HG03108 (cell line): ENCODE measurements at regions not wholly inside any gene's neighbourhood (a gene's known extent, or its start where the extent isn't known, plus 50 kb on each side); places are given as distances from the start of the nearest gene placed in this dataset.

Experiments
- ATAC-seq: cut with Tn5 transposase; IDR thresholded peaks from one replicate; pipeline ENCODE4 v1.9.1; 2021; ENCODE audit warnings: moderate library complexity; ENCODE audit not compliant: unreplicated experiment

DNA sequence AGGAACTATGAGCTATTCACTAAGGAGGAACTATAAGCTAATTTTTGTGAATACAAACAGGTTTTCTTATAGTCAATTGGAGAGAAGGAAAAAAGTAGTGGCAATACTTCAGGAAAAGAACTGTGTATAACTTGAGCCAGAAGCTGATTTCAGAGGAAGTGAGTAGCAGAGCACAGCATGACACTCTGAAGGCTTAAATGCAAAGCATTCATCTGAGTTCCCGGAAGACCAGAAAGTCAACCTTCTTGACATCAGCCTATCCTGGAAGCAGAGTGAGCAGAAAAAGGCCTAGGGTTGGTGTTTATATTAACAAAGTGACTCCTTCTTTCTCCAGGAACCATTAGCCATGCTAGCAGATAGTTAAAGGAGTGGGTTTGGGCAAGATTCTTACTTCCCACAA lies 545.2 kb downstream of the MRPL39 start:
- ATAC-seq, result no peak

DNA sequence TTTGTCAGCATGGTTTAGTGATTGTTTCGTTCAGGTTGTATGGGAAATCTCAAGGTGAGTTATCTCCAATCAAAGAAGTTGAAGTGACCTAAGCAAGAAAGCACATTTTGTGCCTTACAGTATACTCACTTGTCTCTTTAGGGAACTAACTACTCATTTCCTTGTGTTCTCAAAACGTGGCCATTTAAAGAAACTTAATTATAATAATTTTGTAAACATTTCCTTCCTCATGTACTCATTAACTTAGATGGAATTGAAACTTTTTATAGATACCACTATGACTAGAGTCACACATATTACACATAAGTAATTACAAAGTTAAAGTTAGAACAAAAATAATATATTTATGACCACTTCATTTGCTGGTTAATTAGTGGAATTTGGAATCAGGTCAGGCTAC lies 552.6 kb downstream of the MRPL39 start:
- ATAC-seq, result no peak

DNA sequence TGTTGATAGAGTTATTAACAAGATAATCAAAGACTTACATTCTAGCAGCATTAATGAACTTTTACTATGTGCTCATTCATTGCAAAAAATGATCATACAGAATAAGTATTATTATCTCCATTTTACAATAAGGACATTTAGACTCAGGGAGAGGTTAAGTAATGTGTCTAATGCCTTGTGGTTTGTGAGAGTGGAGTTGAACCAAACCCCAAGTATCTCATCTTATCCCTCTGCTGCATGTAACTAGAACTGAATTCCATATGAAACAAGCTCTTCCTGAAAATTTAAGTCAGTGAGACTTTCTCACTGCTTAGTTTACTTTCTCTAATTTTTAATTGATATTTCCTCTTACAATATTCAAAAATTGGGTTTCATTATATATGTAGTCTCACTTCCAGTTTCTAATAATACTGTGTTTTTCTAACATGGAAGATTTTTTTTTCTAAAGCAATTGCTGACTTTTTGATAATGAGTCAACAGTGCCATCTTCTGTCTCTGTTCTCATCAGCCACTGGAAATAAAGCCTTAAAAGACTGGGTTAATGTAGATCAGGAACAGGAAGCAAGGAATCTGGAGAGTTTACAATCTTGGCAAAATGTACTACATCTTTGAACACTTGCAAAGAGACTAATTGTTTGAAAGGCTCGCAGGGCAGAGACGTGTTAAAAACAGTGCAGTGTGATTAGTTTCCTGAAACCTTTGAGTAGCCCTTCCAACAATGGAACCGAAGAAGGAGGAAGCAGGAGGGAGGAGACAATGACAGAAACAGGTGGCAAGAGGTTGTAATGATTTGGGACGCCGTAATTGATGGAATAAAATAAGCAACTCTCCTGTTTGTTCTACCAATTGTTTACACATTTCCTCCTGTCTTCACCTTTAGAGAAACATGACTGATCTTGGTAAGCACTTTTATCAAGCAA lies 567.6 kb downstream of the MRPL39 start:
- peak; percentile 75 for ATAC-seq

DNA sequence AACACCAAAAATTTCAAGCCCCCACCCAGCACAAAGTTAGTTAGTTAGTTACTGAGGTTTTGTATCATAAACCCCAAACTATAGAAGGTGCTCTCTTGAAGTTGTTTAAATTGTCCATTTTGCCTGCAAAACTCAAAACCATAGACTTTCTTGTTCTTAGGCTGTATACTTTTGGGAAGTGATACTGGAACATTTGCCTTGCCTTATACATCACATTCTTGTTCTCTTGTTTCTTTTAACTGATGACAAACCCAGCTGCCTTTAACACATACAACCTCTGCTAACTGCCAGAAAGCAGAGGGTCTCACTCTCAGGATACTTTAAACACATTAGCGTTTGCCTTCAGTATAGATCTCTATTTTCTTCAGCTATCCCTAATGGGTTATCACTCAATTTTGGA lies 570.5 kb downstream of the MRPL39 start:
- no peak for ATAC-seq

DNA sequence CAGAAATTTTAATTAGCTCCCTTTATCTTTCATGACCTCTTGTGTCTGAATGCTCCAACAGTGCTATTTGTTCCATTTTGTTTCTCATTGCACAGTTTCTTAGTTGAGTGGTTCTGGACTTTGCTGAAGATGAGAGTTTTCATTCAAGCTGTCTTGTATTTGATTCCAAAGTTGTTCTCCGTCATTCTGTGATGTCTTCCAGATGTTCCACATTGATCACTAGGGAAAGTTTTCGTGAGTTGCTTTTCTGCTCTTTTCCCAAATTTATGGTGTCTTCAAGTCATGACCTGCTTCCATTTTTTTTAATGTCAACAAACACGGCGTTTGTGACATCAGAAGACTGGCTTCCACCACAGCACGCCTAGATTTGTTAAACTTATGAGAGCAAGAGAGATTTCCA lies 575.5 kb downstream of the MRPL39 start:
- ATAC-seq, result no peak

DNA sequence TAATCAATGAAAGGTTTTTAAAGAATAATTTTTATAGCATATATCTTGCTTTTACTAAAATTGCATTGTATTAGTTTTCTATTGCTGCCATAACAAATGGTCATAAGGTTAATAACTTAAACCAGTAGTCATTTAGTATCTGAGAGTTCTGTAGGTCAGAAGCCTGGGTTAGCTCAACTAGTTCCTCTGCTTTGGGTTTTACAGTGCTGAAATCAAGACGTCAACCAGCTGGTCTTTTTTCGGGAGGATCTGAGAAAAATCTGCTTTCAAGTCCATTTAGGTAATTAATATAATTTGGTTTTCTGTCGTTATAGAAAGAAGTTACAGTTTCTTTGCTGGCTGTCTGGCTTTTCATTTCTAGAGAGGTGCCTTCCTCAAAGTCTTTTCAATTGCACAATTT lies 577.7 kb downstream of the MRPL39 start:
- no peak for ATAC-seq

DNA sequence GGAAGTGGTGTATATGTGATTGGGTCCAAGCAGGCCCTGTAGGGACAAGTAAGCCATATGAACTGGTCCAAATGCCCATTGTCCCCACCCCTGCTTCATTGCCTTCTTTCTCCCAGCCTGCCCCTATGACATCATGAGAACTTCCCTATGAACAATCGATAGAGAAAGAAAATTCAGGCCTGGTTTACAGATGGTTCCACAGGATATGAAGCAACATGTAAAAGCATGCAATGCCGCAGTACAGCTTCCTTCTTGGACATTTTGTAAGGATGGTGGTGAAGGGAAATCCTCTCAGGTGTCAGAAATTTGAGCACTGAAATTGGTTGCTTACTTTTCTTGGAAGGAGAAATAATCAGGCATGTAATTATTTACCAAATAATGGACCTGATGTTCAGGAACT lies 581.7 kb downstream of the MRPL39 start:
- ATAC-seq, result no peak

DNA sequence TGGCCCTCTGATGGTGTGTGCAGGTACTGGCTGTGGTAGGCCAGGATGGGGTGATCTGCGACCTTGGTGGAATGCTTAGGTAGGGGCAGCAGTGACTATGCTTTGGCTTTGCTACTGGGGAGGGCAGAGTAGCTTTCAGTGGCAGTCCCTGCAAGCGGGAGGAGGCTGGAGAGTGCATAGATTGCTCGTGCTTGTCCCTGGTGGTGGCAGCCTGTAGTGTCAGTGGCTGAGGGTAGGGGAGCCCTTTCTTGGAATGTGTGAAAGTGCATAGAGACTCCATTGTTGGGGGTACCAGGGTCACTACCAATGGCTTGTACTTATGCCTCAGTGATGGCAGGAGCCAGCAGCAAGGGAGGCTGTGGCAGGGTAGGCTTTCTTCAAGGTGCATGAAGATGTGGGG lies 582.6 kb downstream of the MRPL39 start:
- ATAC-seq, result no peak

DNA sequence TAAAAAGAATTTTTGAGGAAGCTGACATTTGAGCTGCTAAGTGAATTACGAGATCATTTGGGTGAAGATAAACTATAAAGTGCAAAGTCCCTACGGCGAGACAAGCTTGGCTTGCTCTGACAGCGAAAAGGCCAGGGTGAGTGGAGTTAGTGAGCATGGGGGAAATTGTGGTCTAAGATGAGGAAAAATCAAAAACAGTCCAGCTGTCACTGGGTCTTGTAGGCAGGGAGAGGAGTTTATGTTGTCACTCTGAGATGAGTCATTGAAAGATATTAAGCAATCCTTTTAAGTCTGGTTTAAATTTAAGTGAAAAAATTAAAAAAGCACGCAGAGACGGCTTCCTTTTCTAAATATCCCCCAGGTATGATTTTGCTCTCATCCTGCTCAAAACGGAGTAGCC lies 601.9 kb downstream of the MRPL39 start:
- ATAC-seq, result no peak

DNA sequence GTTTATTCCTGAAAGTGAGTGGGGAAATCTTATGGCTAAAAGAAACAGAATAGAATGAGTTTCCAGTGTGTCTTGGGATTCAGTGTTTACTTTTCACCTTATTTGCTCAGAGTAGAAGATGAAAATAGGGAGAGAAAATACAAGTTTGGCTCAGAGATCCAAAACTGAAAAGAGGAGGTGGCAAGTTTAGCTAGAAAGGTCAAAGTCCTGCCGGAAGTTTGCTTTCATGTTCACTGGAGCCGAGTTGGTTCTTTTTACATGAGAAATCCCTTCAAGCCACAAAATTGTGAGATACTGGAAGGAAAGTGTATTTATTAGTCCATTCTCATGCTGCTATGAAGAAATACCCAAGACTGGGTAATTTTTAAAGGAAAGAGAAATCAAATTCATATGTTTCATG lies 604.6 kb downstream of the MRPL39 start:
- ATAC-seq, result no peak

DNA sequence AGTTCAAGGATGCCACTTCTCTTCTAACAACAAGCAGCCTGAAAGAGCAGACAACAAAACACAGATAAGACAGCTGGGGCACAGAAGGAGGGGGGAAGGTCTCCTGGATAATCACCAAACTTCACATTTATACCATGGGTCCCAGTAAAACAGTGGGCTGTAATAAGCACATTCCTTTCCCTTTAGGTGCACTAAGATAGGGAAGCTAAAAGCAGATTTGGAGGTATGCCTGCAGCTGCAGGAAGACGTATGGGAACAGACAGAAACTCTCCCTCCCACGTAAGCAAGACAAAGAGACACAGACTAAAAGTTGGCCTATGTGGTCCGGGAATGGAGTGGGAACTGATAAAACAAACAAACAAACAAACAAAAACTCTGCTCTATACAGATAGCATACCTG lies 612.1 kb downstream of the MRPL39 start:
- no peak for ATAC-seq

DNA sequence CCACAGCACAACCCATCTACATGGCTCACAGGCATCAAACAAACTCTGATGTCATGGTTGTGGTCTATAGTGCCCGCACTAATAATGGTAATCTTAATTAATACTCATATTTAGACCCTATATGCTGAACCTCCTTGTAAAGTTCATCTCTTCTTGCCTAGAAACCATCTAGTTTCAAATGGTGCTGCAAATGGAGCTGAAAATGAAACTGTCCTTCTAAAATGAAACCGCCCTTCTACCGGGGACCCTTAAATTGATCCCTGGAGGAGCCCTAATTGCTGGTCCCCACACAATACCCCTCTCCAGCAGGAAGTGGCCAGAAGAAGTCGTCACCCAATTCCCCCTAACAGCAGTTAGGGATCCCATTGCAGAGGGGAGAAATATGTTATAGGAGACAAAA lies 612.6 kb downstream of the MRPL39 start:
- no peak for ATAC-seq

DNA sequence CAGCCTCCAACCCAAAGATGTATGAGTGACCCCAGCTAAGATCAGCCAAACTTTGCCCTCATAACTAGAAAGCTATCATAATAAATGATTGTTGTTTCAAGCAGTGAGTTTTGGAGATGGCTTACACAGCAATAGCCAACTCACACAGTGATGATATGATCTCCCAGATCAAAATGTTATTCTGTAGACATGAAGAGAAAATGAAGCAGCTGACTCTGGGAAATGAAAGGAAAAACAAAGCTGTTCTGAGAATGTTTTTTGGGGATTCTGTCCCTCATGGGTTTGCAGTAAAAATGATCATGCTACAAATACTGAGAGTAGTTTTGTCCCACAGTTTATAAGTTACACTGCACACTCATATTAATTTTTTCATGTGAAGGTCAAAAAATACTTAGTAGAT lies 617.8 kb downstream of the MRPL39 start:
- no peak for ATAC-seq

DNA sequence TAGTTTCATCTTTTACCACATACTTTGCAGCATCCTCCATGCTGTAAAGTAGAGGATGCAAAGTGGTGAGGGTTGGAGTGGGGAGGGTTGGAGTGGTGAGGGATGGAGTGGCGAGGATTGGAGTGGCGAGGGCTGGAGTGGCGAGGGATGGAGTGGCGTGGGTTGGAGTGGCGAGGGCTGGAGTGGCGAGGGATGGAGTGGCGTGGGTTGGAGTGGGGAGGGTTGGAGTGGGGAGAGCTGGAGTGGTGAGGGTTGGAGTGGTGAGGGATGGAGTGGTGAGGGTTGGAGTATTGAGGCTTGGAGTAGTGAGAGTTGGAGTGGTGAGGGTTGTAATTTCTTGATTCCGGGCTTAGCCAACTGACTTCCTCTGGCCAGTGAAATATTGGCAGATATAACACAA lies 618.3 kb downstream of the MRPL39 start:
- ATAC-seq, result no peak

DNA sequence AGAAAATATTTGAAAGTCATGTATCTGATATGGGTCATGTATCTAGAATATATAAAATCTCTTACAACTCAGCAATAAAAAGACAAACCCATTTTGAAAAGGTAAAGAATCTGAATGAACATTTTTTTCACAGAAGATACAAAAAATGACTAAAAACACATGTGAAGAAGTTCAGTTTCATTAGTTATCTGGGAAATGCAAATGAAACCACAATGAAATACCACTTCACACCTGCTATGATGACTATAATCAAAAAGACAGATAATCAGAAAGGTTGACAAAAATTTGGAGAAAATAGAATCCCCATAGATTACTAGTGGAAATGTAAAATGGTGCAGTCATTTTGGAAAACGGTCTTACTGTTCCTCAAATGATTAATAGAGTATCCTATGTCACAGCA lies 631.0 kb downstream of the MRPL39 start:
- ATAC-seq, result no peak

DNA sequence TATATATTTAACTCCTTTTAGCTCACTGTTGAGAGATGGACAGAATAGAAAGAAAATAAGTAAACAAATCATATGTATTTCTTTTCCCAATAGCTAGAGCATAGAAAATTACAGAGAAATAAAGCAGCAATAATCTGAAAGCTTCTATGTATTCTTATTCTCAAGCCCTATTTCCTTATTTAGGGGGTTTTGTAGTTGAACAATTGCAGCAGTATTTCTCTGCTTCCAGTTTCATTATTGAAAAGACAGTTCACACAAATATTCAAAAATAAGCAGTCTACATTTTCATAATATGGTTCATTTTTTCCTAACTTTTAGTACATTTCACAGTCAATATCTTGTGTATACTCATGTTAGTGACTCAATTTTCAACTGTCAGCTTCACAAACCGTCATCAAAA lies 638.2 kb downstream of the MRPL39 start:
- no peak for ATAC-seq

DNA sequence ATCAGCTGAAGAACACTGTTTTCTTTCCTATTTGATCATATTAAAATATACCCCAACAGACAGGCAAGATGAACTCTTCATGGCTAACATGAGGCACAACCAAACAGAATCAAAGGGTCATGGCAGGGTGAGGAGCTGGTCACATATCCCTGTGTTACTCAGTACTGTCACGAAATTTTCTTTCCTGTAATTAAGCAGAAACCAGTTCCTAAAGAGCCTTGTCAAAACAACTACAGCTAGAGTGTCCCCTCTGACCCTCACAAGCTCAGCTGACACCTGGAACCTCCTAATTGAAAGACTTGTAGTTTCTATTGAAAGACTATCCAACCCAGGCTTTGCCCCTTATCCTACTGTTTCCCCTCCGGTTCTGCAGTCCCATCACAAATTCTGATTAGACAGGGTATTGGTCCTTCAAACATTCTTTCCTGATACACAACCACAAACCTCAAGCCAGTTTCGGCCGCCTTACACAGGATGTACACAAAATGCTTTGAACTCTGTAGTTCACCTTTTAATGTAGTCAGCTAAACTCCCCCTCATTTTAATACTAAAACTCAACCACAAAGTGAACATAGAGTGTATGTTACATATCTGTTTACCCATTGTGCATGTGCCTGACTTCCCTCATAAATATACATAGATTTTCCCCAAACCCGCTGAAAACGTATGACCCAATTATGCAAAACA lies 651.9 kb downstream of the MRPL39 start:
- peak; percentile 96 for ATAC-seq

DNA sequence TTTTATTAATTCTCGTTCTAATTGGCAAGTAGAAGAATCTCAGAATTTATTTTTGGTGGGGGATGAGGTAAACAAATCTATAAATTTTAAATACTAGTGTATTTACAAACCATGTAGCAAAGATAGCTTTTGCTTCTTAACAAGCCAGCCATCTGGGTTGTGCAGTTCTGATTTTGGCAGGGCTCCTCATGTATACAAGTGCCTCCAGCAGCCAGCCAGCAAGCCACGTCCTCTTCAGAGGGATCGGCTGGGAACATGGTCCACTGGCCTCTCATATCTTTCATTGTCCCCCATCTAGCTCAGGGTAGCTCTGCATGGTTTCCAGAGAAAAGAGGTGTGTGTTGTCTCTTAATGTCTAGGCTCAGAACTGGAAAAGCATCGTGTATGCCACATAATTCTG lies 659.1 kb downstream of the MRPL39 start:
- ATAC-seq, result no peak

DNA sequence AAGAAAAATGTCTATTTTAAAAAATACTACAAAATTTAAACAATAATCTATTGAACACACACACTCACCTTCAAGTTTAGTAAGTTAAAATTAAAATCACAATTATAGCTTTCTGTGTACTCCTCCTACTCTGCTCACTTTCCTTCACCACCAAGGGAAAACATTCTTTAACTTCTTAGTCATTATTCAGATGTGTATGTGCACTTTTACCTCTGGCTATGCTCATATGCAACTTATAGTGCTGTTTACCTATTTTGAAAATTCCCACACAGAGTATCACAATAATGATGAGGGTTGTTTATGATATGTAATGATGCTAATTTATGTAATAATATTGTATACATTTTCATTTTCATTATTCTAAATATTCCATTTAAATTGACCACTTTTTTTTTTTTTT lies 661.4 kb downstream of the MRPL39 start:
- ATAC-seq, result no peak

DNA sequence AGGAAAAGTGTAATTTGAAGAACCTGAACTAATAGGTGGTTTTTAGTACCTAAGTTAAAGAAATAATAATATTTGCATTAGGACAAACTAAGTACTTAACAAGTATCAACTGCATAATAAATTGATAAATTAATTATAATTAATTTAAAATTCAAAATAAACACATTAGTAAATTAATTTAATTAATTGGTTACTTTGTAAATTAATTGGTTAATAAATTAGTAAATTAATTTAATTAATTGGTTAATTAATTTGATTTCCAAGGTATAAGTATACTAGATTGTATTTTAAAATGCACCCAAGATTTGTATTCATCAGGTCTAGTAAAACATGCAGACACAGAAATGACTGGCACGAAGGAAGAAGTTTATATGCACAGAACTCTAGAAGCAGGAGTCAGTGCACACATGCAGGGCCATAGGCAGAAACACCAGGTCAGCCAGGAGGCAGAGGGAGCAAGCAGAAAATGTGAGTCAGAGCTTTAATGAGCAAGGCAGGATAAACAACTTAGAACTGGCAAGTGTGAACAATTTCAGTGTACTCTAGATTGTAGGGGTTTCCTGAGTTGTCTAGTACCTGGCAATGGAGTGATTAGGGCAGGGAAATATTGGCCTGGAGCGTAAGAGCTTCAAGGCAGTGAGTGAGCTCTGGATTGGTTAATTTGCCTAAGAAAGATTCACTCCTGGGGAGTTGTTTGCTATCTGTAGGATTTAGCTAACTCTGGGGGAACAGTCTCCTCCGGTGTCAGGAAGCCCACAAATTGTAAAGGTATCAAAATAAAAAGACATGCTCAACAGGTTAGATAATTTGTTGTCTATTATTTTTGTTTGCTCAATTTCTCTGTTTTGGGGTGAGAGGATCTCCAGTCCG lies 665.7 kb downstream of the MRPL39 start:
- no peak for ATAC-seq

DNA sequence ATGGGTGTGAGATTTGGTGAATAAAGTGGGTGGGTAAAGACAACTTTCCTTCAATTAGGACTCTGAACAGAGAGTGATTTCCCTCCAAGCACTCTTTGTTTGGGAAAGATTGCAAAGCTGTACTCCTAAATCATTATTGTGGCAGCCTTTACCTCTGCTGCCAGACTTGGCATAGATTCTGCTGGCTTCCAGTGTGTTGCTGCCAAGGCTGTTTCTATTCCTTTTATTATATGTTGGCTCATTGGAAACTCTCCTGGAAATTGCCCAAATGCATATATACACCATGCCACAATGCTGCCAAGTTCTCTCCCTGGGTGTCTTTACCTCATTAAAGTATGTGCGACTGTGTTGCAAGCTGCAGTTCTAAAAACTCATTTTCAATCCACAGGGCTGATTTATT lies 668.0 kb downstream of the MRPL39 start:
- no peak for ATAC-seq

DNA sequence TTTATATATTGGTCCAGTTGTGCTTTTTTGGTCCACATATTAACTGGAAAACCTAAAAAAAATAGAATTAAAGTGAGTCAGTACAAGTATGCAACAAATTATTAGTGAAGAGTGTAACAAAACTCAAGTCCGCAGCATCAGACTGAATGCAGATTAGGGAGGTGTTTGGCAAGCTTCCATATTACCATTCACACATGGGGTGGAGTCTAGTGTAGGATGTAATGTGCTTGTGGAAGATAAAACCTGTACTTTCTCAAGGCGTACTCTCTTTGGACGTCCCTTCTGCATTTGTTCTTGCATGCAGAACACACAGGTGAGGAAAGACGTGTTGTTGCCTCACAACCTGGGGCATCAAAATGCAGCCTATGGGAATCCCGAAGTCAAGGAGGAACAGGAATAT lies 668.7 kb downstream of the MRPL39 start:
- no peak for ATAC-seq
